Upper lobe of left lung (tissue), 4 donors: ENCODE measurements at regions not wholly inside any gene's neighbourhood (a gene's known extent, or its start where the extent isn't known, plus 50 kb on each side); places are given as distances from the start of the nearest gene placed in this dataset.

ENCODE experiments used
- POLR2A ChIP-seq, 4 donors: fragments of 450-650 bp; IDR thresholded peaks; one replicate each; pipeline ENCODE4 v1.5.1; 2016 to 2017; ENCODE audit warnings: antibody characterized with exemption in 4 of 4, mild to moderate bottlenecking in 2 of 4
- TF ChIP-seq, protein P1 (sequence below), 6 experiments: fragments of 450-650 bp in 4 of 6; fragments of 200-600 bp in 2 of 6; sonication (generic) in 2 of 6; IDR thresholded peaks; one replicate each; pipeline ENCODE4 v1.5.1; 2016 to 2019; ENCODE audit warnings: antibody characterized with exemption in 6 of 6

DNA sequence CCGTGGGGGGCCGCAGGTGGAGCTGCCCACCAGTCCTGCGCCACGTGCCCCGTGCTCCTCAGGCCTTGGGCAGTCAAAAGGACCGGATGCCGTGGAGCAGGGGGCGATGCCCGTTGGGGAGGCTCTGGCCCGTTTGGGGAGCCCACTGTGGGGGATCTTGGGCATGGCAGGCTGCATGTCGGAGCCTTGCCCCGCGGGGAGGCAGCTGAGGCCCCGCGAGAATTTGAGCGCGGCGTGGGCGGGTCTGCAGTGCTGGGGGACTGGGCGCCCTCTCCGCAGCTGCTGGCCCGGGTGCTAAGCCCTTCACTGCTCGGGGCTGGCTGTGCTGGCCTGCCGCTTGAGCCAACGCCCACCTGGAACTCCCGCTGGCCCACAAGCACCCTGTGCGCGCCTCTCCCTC, 445.6 kb upstream of the EDIL3 start:
- TF ChIP-seq, protein P1, sequence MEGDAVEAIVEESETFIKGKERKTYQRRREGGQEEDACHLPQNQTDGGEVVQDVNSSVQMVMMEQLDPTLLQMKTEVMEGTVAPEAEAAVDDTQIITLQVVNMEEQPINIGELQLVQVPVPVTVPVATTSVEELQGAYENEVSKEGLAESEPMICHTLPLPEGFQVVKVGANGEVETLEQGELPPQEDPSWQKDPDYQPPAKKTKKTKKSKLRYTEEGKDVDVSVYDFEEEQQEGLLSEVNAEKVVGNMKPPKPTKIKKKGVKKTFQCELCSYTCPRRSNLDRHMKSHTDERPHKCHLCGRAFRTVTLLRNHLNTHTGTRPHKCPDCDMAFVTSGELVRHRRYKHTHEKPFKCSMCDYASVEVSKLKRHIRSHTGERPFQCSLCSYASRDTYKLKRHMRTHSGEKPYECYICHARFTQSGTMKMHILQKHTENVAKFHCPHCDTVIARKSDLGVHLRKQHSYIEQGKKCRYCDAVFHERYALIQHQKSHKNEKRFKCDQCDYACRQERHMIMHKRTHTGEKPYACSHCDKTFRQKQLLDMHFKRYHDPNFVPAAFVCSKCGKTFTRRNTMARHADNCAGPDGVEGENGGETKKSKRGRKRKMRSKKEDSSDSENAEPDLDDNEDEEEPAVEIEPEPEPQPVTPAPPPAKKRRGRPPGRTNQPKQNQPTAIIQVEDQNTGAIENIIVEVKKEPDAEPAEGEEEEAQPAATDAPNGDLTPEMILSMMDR (IDR thresholded peaks at IDR 0.05) = no peak
- no peak for TF ChIP-seq POLR2A (IDR thresholded peaks at IDR 0.05)
